Astrocyte (in vitro differentiated cells and primary cell): ENCODE measurements at regions not wholly inside any gene's neighbourhood (a gene's known extent, or its start where the extent isn't known, plus 50 kb on each side); places are given as distances from the start of the nearest gene placed in this dataset.

Source experiments
- CTCF ChIP-seq: IDR thresholded peaks from 2 replicates; pipeline ENCODE4 v1.5.1; 2011; ENCODE audit warnings: low read depth, mild to moderate bottlenecking, inconsistent platforms, low read length, moderate library complexity; ENCODE audit not compliant: insufficient read depth
- EZH2 ChIP-seq: IDR thresholded peaks from 2 replicates; pipeline ENCODE4 v1.6.1; 2012; ENCODE audit warnings: mild to moderate bottlenecking, low read length, inconsistent platforms; ENCODE audit not compliant: insufficient read depth

GRCh38 chr21:35372201-35372600, 323.1 kb upstream of the RUNX1 start:
- no peak for TF ChIP-seq CTCF
- TF ChIP-seq EZH2 = no peak
